ENCODE measurements at regions not wholly inside any gene's neighbourhood (a gene's known extent, or its start where the extent isn't known, plus 50 kb on each side); places are given as distances from the start of the nearest gene placed in this dataset.

DNA sequence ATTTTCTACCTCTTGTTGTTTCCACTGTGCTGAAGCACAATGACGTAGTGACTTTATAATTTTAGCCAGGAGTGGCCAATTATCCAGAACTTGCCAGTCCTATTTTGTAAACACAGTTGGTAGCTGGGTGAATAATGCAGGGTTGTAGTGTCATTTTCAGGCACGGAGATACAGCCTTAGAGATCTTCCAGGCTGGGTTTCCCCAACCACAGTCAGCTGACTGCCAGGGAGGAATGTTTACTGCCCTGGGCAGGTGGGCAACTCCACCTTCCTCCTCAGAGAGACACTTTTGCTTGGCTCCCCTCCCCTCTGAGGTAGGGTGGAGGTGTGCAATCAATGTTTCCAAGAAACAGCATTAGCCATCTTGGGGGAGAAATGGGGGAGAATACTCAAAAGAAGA, 228.1 kb upstream of the NR4A3 start:
- no peak for DNase-seq

DNA sequence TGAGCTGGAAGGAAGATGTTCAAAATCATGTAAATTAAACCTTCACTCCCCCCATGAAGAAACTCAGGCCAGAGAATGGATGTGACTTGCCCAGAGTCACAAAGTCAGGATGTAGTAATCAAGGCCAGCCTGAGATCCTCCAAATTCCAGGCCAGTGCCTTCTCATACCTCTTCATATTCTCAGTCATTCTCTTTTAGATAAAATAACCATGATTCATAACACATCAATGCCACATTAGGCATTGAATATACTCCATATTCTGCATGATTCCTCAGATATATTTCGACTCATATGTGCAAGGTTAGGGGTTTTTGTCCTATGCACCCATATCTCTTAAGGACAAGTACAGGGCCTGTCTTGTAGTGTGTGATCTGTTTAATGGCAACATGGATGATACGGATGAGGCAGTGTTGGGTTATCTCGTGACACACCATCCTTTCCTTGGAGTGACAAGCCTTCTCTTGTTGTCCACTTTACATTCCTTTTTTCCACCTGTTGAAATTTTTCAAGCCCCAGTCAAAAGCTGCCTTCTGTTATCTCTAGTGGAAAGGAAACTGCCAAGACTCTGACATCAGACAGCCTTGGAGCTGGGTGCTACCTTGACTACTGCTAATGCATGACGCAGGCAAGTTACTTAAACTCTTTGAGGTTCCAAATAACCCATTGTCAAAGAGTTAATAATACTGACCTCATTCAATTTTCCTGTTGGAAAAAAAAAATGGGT, 227.5 kb upstream of the NR4A3 start:
- no peak for DNase-seq

DNA sequence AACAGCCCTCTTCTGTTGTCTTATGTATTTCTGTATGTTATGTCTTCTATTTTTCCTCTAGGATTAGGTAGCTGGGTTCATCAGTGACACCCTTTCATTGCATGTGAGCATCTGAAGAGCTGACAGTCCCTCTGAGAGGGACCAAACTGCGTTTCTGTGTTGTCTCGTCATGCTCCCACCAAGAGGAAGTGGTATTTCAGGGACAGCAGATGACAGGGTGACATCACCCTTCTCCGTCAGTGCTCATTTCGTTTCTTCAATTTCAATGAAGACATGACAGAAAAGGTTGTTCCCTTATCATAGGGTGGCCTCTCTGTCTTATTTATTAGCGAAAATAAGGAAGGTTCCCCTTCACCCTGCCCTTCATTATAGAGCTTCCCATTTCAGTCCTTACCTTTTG, 225.9 kb upstream of the NR4A3 start:
- no peak for DNase-seq

DNA sequence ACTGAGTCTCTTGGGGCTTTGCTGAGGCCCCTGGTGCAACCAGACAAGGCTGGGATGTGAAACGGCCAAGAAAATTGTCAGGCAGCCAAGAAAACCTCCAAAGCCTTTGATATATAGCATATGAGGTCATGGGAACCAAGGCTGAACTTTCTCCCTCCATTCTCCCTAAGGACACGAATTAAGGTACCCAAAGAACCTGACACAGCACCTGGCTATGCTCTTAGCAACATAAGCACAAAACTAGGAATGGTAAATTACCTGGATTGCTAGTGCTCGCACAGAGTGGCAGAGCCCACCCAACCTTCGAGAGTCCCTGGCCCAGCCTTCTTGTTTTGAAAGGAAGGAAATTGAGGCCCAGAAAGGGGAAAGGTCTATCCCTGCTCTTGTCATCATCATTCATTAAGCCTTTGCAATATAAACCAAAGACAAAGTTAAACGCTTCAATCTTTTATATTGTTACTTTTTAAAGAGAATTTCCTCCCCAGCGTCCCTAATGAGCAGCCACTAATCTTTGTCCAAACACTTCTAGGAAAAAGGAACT, 220.0 kb upstream of the NR4A3 start:
- DNase-seq: no peak

DNA sequence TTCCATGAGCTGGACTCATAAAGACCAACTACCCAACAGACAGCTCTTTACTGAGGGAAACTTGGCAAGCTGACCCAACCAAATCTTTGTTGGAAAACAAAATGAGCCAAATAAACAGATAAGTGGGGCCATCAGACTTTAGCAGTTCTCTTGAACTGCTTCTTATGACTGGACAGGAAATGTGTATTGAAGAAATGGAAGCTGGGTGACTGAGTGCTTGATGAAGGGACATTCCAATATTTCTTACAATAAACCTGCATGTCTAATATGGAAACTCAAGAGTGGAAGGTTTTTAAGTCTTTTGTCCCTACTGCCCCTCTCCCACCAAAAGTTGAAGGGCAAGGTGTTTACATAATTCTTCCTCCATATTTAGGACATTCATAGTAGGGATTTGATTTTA, 218.8 kb upstream of the NR4A3 start:
- no peak for DNase-seq

DNA sequence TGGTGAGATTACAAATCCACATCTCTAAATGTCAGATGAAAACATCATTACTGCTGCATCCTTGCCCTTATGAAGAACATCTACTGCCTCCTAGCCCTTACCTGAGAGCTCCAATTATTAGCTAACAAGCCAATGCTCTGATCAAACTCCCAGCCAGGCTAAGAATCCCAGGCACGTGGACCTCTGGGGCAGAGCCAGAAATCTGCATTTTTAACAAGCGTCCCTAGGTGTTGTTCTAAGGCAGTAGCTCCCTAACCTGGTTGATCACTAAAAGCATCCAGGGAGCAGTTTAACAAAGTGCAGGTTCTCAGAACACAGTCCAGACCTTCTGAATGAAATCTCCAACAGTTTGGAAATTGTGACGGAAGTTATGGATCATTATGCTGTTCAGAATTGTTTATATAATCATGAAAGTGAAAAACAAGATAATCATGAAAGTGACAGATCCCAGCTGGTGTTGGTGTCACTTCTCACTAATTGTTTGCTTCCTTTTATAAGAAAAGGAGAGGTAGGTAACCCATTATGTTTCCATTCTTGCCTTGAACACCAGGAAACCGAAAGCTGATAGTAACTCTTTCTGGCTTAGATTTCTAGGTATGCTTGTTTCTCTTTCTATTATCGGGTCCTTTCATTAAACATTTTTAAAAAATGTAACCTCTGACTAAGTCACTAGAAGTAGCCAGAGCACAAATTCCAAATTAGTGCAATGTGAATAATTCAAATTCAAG, 216.5 kb upstream of the NR4A3 start:
- DNase-seq: no peak

DNA sequence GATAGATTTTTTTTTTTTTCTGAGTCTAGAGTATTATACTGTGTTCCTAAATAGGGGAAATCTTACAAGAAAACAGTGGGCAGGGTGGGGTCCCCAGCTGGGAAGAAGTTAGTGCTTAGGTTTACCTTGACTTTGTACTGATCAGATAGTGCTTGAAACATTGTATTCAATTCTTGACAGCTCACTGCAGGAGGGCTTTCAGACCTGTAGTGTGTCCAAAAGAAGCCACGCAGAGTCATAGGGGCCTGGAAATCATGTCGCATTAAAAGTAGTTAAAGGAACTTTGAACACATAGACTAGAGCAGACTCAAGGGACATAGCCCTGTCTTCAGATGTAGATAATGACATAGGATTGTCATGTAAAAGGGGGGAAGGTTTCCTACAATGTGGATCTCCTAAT, 215.4 kb upstream of the NR4A3 start:
- DNase-seq: no peak

DNA sequence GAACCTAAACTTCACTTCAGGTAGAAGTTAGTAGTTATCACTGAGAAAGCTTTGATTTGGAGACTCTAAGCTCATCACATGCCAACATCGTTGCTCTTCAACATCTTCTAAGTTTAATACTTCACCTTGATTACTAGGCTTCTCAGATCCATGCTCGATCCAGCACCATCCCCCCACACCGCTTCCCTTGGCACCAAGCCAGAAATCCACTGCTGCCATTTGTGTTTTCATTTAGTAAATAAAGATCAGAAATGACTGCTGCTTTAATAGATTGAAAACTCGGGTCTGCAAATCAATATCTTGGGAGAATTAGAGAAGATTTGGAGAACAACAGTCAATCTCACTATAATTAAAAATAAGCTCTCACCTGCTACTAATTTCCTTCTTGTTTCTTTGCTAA, 214.7 kb upstream of the NR4A3 start:
- peak; percentile 18 for DNase-seq

DNA sequence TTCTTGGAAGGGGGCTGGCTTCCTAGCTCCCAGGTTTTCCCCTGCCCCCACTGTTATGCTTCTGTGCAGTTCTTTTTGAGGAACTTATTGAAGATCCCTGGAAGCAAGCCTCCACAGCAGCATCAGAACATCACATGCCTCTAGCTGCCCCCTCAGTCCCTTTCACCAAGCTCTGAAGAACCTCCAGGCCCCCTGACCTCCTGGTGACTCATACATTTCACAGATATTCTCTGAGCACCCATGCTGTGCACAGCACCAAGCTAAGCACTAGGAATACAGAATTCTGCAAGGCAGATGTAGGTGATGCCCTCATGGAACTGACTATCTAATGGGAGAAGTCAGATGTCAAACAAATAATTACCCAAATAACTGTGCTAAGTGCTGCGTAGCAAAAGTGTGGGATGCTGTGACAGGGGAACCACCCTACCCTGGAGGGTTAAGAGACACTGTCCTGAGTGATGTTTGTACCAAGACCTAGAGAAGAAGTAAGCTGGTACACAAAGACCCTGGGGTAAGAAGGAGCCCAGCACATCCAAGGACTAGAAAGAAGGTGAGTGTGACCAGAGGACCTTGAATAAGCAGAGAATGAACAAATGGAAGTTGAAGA, 213.7 kb upstream of the NR4A3 start:
- no peak for DNase-seq

DNA sequence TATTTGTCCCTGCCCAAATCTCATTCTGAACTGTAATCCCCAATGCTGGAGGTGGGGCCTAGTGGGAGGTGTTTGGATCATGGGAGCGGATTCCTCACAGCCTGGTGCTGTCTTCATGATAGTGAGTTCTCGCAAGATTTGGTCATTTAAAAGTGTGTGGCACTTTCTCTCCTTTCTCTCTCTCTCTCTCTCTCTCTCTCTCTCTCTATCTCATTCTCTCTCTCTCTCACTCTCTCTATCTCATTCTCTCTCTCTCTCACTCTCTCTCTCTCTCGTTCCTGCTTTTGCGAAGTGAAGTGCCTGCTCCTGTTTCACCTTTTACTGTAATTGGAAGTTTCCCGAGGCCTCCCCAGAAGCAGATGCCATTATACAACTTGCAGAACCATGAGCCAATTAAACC, 207.3 kb upstream of the NR4A3 start:
- no peak for DNase-seq

DNA sequence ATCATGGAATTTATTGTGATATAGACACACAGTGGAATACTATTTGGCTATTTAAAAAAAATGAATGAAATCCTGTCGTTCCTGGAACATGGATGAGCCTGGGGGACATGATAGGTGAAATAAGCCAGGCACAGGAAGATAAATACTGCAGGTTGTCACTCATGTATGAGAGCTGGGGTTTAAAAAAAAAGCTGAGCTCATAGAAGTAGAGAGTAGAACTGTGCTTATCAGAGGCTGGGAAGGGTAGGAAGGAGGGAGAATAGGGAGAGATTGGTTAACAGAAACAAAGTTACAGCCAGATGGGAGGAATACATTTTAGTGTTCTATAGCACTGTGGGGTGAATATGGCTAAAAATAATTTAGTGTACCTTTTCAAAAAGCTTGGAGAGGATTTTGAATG, 200.6 kb upstream of the NR4A3 start:
- DNase-seq: no peak

DNA sequence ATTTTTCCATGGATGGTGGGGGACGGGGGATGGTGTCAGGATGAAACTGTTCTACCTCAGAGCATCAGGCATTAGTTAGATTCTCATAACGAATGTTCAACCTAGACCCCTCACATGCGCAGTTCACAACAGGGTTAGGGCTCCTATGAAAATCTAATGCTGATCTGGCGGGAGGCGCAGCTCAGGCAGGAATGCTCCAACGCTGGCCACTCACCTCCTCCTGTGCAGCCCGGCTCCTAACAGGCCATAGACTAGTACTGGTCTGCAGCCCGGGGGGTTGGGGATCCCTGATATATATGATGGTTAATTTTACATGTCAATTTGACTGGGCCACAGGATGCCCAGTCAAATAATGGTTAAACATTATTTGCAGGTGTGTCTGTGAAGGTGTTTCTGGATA, 199.0 kb upstream of the NR4A3 start:
- DNase-seq: no peak

DNA sequence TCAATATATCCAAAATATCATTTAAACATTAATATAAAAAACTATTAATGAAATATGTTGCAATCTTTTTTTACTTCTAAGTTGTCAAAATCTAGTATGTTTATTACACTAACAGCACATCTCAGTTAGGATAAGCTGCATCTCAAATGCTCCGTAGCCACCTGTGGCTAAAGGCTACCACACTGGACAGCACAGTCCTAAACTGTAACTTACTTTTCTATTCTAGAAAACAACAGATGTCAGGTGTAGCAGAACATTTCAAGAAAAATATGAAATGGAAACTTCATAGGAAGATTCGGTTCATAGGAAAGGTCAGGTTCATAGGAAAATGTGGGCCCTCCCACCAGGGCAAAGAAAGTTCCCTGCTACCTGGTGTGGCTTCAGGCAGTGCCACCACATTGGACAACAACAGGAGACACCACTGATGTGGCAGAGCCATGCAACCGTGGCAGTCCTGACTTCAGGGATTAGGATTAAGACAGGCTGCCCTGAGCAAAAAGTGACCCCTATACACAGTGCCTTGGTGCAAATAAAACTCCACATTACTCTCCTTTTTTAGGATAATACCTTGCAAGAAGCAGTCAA, 197.8 kb upstream of the NR4A3 start:
- no peak for DNase-seq

DNA sequence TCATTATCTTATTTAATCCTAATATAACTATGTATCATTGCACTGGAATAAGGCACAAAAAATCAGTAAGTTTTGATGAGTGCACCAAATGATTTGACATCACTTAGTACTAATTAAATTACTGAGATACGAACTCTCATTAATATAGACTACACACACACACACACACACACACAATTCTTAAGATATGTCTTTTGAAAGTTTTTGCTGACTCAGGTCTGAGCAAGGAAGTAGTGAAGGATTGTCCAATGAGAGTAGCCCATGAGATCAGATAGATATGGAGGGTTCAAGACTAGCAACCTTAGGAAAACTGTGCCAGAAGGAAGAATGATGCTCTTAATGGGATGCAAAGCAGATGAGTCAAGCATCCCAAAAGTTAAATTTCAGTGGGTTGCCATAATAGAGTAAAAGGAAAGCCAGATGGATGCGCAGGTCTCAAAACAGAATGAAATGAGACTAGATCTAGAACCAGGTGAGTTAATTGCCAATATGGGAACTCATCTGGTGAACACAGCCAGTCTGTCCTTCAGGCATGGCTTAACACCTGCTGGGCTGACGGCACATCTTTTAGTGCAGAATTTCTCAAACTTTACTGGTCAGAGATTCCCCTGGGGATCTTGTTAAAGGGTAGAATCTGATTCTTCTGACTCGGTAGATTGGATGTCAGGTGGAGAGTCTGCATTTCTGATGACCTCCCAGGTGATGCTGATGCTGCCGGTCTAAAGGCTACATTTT, 197.0 kb upstream of the NR4A3 start:
- DNase-seq: no peak

DNA sequence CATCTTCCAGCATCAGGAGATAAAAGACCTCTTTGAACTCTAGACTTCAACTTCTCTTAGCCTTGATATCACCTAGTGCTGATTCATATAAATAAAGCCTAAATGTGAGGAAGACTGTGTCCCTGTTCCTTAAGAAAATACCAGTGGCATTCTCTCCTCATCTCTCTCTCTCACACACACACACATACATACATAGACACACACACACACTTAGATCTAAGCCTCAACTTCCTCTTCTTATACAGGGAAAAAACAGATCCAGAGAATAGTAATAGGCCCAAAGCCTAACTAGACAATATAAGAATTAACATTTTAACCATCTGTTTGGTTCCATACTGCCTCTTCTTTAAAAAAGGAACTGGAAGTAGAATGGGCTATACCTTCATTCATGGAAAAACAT, 195.3 kb upstream of the NR4A3 start:
- DNase-seq: no peak

DNA sequence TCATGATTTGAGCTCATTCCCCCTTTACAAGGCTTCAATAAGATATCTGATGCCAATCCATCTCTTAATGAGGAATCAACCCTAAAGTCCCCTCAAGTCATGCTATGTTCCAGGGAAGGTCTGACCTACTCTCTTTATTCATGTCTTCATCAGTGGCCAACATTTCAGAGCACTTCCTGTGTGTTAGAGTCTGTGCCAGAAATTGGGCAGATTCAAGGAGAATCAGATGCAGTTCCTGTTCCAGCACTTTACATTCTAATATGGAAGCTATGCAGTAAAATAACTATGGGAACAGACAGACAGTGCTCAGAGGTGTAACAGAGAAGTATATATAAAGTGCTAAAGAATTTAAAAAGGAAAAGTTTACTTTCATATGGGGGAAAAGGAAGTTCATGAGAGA, 193.4 kb upstream of the NR4A3 start:
- DNase-seq: no peak

DNA sequence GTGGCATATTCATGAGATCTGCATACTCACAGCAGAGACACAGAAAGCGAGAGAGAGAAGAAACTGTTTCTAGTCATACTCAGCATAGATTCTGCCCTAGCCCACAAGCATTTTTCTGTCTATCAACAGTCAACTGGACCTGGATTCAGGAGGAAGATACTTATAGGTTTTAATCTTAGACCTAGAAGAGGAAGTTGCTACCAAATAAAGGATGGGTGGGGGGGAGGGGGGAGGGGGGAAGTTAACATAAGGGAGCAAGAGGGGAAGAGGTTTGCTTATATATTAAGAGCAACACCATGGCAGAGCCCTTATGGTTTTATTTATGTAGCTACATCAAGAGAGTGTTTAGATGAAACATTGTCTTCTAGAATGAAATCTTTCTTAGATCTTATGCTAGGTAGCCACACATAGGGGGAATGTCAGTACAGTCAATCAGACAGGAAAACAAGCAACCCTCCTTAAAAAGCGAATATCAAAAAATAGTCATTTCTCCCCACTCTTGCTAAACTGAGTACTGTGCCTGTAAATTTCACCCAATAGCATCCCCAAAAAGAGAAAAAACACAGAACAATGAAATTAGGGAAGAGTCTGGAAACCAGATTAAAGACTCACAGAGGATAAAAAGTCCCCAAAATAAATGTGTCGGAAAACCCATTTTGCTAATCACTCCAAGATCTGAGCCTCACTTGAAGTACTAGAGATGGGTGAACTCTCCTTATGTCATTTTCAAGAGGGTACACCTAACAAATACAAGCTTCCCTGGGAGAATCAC, 192.7 kb upstream of the NR4A3 start:
- DNase-seq: no peak

DNA sequence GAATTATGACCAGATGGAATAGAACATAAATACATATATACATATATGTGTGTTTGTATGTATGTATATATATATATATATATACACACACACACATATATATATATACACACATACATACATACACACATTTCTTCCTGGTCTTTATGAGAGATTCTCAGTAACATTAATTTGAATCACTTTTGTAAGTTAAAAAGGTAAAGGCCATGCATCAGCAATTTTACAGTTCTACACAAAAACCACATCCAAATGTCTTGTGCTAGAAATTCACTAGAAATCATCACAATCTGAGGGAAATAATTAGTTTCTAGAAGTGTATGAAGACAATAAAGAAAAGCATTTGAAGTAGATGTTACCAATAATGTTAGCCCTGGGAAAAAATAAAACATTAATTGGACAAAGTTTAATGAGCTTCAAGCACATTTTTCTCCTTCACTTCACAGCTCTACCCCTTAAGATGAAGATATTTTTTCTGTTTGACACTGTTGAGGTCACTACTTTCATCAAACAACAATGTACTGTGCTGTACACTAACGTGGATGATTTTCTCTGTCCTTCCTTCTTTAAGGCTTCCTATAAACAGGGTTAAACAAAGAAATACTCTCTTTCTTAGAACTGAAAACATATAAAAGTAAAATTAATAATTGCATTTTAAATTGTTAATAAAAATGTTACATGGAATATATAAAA, 189.2 kb upstream of the NR4A3 start:
- no peak for DNase-seq

DNA sequence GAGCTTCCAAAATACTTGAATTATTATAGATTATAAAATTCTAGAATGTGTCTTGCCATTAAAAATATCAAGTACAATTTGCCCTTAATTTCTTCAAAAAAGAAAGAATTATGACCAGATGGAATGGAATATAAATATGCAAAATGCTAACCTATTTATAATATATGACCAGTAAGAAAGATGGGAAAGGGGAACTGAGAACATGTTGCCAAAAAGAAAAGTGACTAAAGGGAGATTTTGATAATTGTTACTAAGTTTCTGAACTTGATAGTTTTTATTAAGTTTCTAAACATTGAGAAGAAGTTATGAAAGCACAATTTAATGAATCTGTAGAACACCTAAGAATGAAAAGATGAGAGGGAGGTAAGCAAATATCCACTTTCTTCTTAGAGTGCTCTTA, 188.4 kb upstream of the NR4A3 start:
- DNase-seq: no peak

DNA sequence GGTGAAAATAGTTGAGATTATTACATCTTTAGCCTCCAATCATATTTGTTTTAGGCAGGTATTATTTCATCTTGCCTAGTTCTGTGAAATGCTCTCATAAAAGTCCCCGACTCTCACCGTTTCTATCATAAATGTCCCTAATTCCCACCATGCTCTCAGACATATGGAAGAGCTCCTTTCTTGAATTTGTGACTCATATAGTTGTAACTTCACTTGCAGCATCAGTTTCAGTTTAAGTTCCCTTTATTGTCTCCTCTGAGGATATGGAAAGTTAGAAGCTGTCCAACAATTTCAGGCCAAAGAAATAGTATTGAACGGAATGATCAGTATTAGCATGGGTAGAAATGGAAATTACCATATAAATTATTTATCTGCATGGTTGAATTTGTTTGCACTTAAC, 187.5 kb upstream of the NR4A3 start:
- no peak for DNase-seq

DNA sequence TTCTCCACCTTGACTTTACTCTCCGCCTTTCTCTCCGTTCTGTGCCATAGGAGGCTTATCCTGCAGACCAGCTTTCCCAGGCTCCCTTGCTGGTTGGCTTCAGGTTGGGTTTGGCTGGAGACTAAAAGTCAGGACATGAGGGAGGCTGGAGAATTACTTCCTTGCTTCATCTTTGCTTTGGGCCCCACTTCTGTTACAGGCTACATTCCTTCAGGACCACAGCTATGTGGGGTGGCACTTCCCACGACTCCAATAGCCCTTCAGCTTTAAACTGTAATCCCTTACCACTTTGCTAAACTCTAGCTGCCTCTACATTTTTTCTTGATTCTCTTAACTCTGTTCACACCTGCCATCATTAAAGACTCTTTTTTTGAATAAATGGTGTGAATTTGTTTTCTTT, 186.7 kb upstream of the NR4A3 start:
- no peak for DNase-seq

DNA sequence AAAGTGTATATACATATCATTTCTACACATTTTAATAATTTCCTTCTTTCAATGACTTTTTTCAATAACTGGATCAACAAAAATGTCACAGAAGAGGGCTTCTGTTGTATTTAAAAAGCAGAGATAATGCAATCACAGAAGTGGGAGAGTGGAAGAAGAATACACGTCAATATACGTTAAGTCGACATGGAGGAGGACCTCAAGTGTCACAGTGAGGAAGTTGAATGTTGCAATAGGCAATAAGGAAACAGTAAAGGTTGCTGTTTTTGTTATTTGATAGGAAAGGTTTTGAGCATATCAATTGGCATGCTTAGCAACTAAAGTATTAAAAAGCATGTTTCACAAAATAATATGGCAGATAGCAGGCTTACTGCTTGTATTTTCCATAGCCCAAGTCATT, 184.0 kb upstream of the NR4A3 start:
- no peak for DNase-seq
